22Rv1 (cell line): ENCODE measurements at regions not wholly inside any gene's neighbourhood (a gene's known extent, or its start where the extent isn't known, plus 50 kb on each side); places are given as distances from the start of the nearest gene placed in this dataset.

Experiments
- ZFX ChIP-seq: fragments of 450-650 bp; IDR thresholded peaks from 2 replicates; pipeline ENCODE4 v1.6.1; 2017; ENCODE audit warnings: antibody characterized with exemption, borderline replicate concordance
- TF ChIP-seq, protein P1 (sequence below): fragments of 450-650 bp; IDR thresholded peaks from 2 replicates; pipeline ENCODE4 v1.5.1; 2017; ENCODE audit warnings: mild to moderate bottlenecking

DNA sequence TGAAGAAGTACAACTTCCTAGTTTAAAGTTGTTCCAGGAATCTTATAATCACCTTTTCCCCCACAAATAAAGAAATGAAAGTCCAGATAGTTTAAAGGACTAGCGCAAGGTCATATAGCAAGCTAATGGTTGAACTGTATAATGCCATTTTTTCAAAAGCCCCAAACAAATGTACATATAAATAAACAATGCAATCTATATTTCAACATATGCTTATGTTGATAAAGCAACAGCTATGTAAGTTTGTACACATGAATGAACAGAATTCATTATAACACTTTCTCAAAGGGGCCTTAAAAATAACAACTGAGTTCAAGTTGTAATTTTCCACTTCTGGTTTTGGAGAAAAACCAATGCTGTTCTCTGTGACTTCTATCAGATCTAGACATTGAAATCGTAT lies 1628.6 kb downstream of the CDH8 start:
- TF ChIP-seq, protein P1, sequence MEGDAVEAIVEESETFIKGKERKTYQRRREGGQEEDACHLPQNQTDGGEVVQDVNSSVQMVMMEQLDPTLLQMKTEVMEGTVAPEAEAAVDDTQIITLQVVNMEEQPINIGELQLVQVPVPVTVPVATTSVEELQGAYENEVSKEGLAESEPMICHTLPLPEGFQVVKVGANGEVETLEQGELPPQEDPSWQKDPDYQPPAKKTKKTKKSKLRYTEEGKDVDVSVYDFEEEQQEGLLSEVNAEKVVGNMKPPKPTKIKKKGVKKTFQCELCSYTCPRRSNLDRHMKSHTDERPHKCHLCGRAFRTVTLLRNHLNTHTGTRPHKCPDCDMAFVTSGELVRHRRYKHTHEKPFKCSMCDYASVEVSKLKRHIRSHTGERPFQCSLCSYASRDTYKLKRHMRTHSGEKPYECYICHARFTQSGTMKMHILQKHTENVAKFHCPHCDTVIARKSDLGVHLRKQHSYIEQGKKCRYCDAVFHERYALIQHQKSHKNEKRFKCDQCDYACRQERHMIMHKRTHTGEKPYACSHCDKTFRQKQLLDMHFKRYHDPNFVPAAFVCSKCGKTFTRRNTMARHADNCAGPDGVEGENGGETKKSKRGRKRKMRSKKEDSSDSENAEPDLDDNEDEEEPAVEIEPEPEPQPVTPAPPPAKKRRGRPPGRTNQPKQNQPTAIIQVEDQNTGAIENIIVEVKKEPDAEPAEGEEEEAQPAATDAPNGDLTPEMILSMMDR, result no peak
- TF ChIP-seq ZFX, result no peak
